Sigmoid colon (tissue), 4 donors: ENCODE measurements at regions not wholly inside any gene's neighbourhood (a gene's known extent, or its start where the extent isn't known, plus 50 kb on each side); places are given as distances from the start of the nearest gene placed in this dataset.

Experiments used
- CTCF ChIP-seq, 4 experiments: fragments of 450-650 bp in 3 of 4; fragments of 200-600 bp in 1 of 4; IDR thresholded peaks; one replicate each; pipeline ENCODE4 v1.5.1; 2016 to 2019; ENCODE audit warnings: antibody characterized with exemption in 4 of 4, mild to moderate bottlenecking in 3 of 4, moderate library complexity in 2 of 4
- POLR2A ChIP-seq, 2 donors: fragments of 450-650 bp; IDR thresholded peaks; one replicate each; pipeline ENCODE4 v1.6.1; 2016; ENCODE audit warnings: antibody characterized with exemption in 2 of 2, mild to moderate bottlenecking in 2 of 2, moderate library complexity in 2 of 2
- POLR2AphosphoS5 ChIP-seq, 4 donors: sonication (generic); formaldehyde crosslinking; IDR thresholded peaks; one replicate each; pipeline ENCODE4 v1.6.1; 2017; ENCODE audit warnings: antibody characterized with exemption in 4 of 4

DNA sequence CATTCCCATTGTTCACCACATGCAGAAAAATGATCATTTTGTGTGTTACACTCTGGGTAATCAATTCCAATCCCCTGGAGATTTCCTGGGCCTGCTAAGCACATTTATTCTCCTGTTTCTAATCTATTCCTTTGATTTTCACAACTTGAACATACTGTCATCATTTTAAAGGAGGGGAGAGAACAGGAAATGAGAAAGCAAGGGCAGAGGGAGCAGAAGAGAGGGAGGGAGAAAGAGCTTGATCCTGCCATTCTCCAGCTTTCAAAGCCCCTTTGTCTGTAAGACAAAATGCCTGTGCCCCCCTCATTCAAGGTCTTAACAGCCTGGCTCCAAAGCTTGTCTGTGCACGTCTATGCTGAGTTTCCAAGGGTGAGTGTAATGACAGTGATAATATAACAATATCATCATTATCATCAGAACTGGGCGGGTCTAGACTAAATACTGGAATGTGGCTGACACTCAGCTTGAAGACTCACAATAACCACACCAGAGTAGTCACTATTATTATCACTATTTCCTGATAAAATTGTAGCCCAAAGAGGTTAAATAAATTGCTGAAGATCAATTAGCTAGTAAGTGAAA lies 164.4 kb upstream of the KLHL29 start:
- TF ChIP-seq POLR2AphosphoS5 (IDR thresholded peaks at IDR 0.05): no peak
- no peak for TF ChIP-seq CTCF (IDR thresholded peaks at IDR 0.05)
- no peak for TF ChIP-seq POLR2A (IDR thresholded peaks at IDR 0.05)
